SW 1271 (cell line): ENCODE measurements at regions not wholly inside any gene's neighbourhood (a gene's known extent, or its start where the extent isn't known, plus 50 kb on each side); places are given as distances from the start of the nearest gene placed in this dataset.

Experiments
- DNase-seq, 2 experiments: peaks; one replicate each; lab custom pipeline; 2025; lab: John Stamatoyannopoulos, UW

- no peak for DNase-seq
These were observed 110.8 kb upstream of the CDC42EP3 start for GRCh38 chr2:37782155-37782673.

GRCh38 chr2:37782721-37783371, 111.4 kb upstream of the CDC42EP3 start:
- DNase-seq, result no peak

- no peak for DNase-seq
These were observed 112.1 kb upstream of the CDC42EP3 start for GRCh38 chr2:37783545-37783944.

DNA sequence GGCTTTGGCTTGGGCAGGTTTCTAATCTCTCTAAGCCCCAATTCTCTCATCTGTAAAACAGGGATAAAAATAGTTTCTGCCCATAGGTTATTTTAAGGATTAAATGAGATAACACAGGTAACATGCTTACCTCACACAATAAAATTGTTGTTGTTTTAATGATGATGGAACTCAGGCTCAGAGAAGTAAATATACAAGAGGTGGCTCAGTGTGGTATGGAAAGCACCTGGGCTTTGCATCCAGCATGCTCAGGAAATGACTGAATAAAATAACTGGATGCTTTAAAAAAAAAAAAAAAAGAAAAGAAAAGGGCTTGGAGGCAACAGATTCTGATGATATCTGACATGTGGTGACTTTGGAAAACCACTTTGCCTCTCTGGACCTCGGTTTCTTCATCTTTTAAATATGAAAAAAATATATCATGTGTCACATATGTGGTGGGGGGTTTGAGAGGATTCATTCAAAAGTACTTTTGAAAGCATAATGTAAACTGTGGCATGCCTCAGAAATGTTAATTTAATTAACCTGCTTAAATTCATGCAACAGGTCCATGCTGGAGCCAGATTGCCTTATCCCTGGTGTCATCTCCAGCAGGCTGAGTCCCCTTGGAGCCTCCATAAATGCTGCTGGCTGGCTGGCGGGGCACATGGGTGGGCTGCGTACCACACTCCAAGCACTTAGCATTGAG, 112.8 kb upstream of the CDC42EP3 start:
- no peak for DNase-seq

- DNase-seq, result no peak
These were observed 113.3 kb upstream of the CDC42EP3 start for GRCh38 chr2:37784759-37785149.

GRCh38 chr2:37786191-37786698, 114.8 kb upstream of the CDC42EP3 start:
- DNase-seq, result no peak

DNA sequence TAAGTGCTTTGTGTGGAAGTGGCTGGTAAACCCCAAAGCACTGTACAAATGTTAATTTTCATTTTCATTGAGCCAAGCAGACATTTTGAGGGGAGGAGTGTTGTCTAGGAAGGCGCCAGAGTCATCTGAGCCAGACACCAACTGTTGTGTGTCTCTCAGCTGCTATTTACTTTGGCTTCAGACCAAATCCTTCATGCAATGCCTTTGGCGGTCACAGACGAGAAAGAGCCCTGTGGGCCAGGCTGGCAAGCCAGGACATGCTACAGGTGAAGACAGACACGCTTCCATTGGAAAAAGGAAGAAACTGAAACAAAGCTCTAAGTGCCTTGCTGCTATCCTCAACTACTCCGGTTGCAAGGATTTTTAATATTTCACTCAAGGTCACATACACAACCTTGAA, 115.4 kb upstream of the CDC42EP3 start:
- DNase-seq, result no peak

DNA sequence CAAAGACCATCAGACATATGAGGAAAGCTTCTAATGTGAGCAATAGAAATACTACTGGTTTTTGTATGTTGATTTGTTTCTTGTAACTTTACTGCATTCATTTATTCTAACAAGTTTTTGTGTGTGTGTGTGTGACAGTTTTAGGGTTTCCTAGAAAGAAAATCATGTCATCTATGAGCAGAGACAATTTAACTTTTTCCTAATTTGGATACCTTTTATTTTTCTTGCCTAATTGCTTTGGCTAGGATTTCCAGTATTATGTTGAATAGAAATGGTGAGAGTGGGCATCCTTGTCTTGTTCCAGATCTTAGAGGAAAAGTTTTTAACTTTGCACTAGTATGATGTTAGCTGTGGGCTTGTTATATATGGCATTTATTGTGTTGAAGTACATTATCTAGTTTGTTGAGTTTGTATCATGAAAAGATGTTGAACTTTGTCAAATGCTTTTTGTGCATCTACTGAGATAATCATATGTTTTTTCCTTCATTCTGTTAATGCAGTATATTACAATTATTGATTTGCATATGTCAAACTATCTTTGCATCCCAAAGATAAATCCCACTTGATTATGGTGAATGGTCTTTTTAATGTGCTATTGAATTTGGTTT, 117.3 kb upstream of the CDC42EP3 start:
- no peak for DNase-seq

- no peak for DNase-seq
These were observed 118.6 kb upstream of the CDC42EP3 start for GRCh38 chr2:37790019-37790418.

DNA sequence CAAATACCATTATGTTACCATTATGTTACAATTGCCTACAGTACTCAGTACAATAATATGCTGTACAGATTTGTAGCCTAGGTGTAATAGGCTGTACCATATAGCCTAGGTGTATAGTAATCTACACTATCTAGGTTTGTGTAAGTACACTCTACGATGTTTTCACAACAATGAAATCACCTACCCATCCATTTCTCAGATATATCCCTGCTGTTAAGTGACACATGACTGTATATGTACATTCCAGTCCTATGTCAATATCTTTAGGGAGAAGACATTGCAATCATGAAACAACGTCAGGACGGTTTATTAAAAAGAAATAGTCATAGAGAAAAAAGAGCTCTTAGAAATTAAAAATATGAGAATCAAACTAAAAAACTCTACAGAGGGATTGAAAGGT, 119.0 kb upstream of the CDC42EP3 start:
- DNase-seq, result no peak

DNA sequence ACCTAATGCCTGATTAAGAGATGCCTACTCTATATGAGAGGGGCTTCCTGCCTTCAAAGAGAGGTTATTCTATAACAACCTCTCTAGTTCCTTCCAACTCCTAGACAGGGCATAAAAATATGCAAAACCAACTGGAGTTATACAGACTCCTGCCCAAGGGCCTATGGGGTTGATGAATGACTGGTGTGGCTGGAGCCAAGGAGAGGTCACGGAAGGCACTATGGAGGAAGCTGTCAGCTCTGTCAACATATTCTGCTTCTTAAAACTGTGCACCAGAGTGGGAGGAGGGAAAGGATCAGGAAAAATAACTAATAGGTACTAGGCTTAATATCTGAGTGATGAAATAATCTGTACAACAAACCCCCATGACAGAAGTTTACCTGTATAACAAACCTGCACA, 120.9 kb upstream of the CDC42EP3 start:
- no peak for DNase-seq

- no peak for DNase-seq
These were observed 121.6 kb upstream of the CDC42EP3 start for GRCh38 chr2:37793004-37793403.

DNA sequence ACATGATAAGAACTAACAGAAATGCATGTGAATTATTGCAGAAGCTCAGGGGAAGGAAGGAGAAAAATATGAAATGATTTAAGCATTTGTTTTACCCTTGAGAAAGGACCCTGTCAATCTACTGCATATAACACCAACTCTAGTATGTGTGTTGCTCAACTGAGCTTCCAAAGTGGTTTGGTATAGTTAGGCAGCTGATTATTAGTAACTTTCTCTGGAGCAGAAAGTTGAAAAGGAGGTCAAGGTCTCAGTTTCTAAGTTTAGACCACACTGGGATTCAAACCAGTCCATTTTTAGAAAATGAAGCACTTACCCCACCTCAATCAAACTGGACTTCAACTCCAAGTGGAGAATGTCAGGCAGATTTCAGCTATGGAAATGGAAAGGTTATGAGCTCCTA, 123.3 kb upstream of the CDC42EP3 start:
- DNase-seq, result no peak

- DNase-seq, result no peak
These were observed 124.0 kb upstream of the CDC42EP3 start for GRCh38 chr2:37795456-37795855.

DNA sequence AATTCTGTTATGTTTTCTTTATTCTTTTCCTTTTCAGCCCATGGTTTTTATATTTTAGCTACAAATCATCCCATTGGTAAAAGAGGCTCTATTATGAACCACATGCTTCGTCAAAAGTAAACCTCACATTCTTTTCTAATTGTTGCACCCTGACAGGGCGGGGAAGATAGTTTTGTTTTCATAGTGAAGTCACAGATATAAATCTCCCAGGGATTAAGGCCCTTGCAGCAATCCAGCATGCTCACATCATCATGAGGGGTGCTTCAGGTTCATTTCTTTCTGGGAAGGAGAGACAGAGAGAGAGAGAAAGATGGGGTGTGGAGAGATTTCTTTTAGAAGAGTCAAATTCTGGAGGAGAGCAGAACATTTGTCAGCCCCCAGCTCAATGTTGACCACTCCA, 124.5 kb upstream of the CDC42EP3 start:
- no peak for DNase-seq

DNA sequence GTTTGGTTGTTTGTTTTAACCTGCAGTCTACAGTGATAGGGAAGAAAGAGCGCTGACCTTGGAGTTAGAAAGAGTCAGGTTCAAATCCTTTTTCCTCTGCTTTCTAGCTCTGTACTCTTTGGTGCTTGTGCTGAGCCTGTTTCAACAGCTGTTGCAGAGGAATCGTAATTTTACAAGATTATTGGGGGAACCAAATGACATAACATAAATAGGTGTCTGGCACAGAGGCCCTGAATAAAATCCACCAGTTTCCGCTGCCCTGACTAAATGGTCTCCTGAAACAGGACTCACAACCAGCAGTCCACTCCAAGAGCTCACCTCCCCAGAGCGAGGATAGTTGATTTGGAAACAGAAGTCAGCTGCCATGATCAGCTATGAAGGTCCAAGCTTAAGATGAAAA, 125.0 kb upstream of the CDC42EP3 start:
- DNase-seq, result no peak

DNA sequence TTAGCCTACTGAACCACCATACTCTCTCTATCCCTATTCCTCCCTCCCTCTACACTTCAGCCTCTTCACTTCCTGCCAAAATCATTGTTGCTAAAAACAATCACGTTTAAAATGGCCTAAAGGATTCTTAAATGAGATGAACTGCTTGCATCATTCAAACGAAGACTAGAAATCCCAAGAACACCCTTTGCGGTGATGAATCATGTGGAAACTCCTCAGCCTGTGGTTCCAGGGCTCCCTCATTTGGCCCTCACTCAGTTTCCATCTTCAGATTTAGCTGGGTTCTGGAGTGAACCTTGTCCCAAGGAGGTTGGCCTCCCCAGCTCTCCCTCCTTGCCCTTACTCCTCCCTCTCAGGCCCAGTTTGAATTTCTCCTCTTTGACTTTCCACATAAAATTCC, 125.6 kb upstream of the CDC42EP3 start:
- DNase-seq, result no peak

DNA sequence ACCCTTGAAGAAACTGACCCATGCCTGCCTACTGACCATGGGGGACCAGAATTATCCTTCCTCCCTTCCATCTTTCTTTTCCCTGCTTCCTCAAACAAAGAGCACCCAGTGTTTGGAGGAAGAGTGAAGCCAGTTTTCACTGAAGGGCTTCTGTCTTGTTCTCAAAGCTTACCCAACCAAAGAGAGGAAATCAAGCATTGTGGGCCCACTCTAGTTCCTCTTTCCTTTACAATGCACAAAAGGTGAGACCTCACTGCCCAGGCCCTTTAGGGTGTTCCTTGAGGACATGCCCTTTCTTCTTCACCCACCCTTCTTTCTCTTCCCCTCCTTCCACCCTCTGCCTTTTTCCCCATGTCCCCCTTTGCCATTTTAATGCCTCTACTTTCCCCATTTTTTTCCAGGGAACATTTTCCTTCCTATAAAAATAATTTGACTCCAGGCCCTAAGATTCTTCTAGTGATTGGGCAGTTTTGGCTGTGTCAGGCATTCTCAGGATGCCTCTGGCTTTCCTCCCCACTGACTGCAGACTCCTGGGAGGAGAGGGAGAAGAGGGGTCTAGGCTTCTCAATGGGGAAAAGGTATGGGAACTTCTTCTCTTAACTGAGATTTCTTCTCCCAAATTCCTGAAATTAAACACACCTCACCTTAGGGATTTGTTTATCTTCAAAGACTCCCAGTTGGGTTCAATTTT, 126.6 kb upstream of the RMDN2 start:
- no peak for DNase-seq

- no peak for DNase-seq
These were observed 124.8 kb upstream of the RMDN2 start for GRCh38 chr2:37800176-37800858.

DNA sequence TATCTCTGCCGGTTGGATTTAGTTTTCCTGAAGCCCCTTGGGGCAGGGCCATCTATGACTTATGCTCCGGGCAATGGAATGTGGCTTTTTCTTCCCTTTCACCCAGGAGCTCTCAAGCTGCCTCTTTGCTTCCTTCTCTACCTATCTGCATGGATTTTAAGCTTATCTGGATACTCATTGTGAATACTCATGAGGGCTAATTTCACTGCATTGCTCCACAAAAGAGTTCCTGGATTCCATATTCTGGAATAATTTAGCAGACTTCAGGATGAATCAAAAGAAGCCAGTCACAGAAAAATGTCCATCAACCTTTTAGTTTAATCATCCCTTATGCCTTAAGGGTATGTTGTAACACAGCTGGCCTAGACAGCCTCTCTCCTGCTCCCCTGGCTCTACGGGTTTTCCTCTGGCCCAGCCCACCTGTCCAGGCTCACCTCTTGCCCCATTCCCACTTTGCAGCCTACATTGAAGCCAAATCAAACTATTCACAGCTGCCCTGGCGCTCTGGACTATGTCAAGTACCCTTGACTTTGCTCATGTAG, 122.8 kb upstream of the RMDN2 start:
- no peak for DNase-seq

DNA sequence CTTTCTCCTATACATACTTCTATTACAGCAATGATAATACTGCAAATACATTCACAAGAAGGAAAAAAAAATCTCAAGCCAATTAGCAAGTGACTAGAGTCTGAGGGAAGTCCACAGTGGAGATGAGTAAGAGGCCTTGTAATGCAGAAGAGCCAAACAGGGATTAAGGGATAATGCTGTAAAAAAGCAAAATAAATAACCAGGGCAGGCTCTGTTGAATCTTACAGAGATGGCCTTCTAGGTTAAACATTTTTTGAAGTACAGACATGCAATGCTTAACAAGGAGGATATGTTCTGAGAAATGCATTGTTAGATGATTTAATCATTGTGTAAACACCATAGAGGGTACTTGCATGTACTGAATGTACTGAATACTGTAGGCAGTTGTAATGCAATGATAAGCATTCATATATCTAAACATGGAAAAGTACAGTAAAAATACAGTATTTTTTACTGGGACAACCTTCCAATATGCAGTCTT, 122.1 kb upstream of the RMDN2 start:
- DNase-seq, result no peak
